Mesodermal cell (in vitro differentiated cells): ENCODE measurements at regions not wholly inside any gene's neighbourhood (a gene's known extent, or its start where the extent isn't known, plus 50 kb on each side); places are given as distances from the start of the nearest gene placed in this dataset.

ENCODE experiments used
- H3K27ac ChIP-seq: 2 replicates; pipeline ENCODE4 v1.7.0; 2013; ENCODE audit warnings: mild to moderate bottlenecking, low read depth, low read length, moderate library complexity; ENCODE audit not compliant: severe bottlenecking
- H3K36me3 ChIP-seq: 2 replicates; pipeline ENCODE4 v1.7.1; 2013; ENCODE audit warnings: mild to moderate bottlenecking, low read length, moderate library complexity; ENCODE audit not compliant: control insufficient read depth, insufficient read depth
- H3K4me1 ChIP-seq: one replicate; pipeline ENCODE4 v1.7.1; 2013; ENCODE audit warnings: mild to moderate bottlenecking, low read length; ENCODE audit not compliant: insufficient read depth, control insufficient read depth, poor library complexity, severe bottlenecking
- H3K4me3 ChIP-seq: 2 replicates; pipeline ENCODE4 v1.7.0; 2013; ENCODE audit warnings: low read length, control low read depth, mild to moderate bottlenecking; ENCODE audit not compliant: insufficient read depth, poor library complexity, severe bottlenecking; ENCODE audit errors: extremely low read depth
- H3K9me3 ChIP-seq: 2 replicates; pipeline ENCODE4 v1.7.1; 2013; ENCODE audit warnings: mild to moderate bottlenecking, low read length, moderate library complexity; ENCODE audit not compliant: control insufficient read depth
- WGBS, 2 experiments: methylation state at CpG; one replicate each; pipeline ENCODE4 v1.1.5; 2013; ENCODE audit warnings: missing lambda C conversion rate in 2 of 2; ENCODE audit not compliant: insufficient coverage in 2 of 2; 5-methylcytosine and 5-hydroxymethylcytosine counted together

DNA sequence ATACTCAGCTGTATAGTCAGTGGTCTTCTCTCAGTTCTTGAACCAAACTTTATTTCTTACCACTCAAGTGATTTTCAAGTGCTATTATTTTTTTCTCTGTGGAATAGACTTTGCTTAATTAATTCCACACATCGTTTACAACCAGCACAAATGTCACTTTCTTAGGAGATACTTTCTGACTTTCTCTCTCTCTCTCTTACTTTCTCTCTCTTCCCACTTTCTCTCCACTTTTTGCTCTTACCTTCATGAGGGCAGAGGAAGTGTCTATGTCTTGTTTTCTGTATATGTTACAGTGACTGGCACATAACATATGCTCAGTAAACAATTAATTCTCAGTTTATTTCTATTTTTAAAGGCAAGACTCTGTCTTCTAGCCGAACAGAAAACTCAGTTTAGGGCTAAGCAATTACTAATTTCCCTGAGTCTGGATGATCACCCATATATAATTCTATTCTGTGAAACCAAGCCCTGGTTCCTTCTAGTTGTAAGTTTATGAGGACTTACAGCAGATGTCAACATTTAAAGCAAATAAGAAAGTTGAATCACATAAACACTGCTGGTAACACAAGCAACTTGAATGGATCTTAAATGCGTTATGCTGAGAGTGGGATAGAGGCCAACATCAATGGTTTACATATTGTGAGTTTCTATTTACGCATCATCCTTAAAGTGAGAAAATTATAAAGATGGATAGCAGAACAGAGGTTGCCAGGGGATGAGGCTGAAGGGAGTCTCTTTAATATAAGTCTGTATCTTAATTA lies 791.4 kb downstream of the MTRR start:
- 77 to 88% methylated on average over 3 of the region's 4 CpGs for WGBS, 2 experiments
- Histone ChIP-seq H3K4me3 (no peak overlapping the region), H3K36me3 (no peaks in the 10 kb centered on the region), H3K4me1 (no peaks in the 10 kb centered on the region), H3K27ac (no peak overlapping the region), H3K9me3 (no peaks in the 10 kb centered on the region)

- no peak overlapping the region for H3K4me3 ChIP-seq
- no peaks in the 10 kb centered on the region for H3K36me3 ChIP-seq
- no peaks in the 10 kb centered on the region for H3K9me3 ChIP-seq
- WGBS, 2 experiments = 71 to 84% methylated on average over 4 to 5 of the region's 6 CpGs
- H3K4me1 ChIP-seq = no peaks in the 10 kb centered on the region
- no peak overlapping the region for H3K27ac ChIP-seq
These were observed 794.4 kb downstream of the MTRR start for GRCh38 chr5:8663374-8663773.

DNA sequence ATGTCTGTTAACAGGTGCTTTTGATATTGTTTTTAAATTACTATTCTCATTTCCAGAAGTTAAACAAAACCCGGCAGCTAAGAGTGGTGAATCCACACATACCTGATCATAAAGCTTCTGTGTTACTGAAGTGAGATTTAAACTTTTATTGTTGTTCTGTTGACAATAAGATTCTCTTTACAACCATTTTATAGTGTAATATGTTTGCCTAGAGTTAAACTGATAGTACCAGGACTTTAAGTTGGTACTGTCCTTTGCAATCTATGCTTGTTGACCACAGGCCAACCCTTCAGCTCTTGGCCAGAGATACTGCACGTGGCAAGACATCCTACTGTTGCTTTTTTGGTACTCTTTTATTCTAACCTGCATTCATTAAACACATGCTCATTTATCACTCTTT lies 806.2 kb downstream of the MTRR start:
- Histone ChIP-seq H3K27ac (no peak overlapping the region), H3K4me1 (no peaks in the 10 kb centered on the region), H3K36me3 (no peaks in the 10 kb centered on the region), H3K4me3 (no peak overlapping the region), H3K9me3 (no peaks in the 10 kb centered on the region)
- WGBS, 2 experiments = 67 to 89% methylated on average over 1 of the region's 2 CpGs

GRCh38 chr5:8676695-8677094 lies 807.7 kb downstream of the MTRR start:
- H3K4me1 ChIP-seq = no peaks in the 10 kb centered on the region
- WGBS, 2 experiments = 89 to 100% methylated on average over 1 to 2 of the region's 3 CpGs

DNA sequence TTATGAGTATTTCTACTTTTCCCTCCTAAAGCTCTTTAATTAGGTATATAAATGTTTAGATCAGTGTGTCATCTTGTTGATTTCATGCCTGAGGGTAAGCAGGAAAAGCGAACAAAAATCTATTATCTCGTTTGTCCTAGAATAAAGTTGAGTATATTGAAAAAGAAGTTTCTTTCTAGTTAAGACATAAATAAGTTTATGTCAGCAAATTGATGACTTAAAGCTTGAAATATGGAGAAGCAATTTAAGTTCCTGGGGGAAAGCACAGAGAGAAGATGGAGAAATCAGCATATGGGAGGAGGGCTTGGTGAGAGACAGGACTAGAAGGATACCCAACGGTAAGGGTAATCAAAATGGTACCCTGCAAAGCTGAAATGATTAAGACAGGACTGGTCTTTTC lies 813.4 kb downstream of the MTRR start:
- Histone ChIP-seq H3K9me3 (no peaks in the 10 kb centered on the region), H3K36me3 (no peaks in the 10 kb centered on the region), H3K4me3 (no peak overlapping the region), H3K27ac (no peak overlapping the region), H3K4me1 (no peaks in the 10 kb centered on the region)
- WGBS, 2 experiments = 40 to 90% methylated on average over 1 to 2 of the region's 3 CpGs

More at GRCh38 chr5:8676695-8677094, 807.7 kb downstream of the MTRR start:
- Histone ChIP-seq H3K36me3 (no peaks in the 10 kb centered on the region), H3K4me3 (no peak overlapping the region), H3K27ac (no peak overlapping the region), H3K9me3 (no peaks in the 10 kb centered on the region)

- no peaks in the 10 kb centered on the region for H3K36me3 ChIP-seq
- WGBS, 2 experiments = 86% methylated on average over 1 of the region's 2 CpGs; no CpG with 5 or more reads in 1 of the 2 experiments
- H3K4me3 ChIP-seq = no peak overlapping the region
- no peak overlapping the region for H3K27ac ChIP-seq
- H3K9me3 ChIP-seq = no peaks in the 10 kb centered on the region
- no peaks in the 10 kb centered on the region for H3K4me1 ChIP-seq
These were observed 814.5 kb downstream of the MTRR start for GRCh38 chr5:8683496-8683895.

DNA sequence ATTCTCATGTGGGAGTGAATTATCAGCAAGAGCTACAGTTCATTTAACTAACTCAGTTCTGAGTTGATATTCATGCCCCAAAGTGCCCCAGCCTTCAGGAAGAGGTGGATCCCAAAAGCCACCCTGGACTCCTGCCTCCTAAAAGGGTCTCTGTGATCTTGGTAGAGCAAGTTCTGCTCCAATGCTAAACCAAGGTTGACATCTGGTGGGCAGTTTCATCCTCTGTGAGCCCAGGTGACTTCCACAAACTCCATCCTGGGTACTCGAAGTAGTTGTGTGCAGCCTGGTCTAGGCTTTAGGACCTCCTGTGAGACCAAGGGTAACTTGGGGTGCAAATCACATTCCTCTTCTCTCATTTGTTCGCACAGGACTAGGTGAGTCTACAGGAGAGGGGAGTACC lies 816.8 kb downstream of the MTRR start:
- Histone ChIP-seq H3K36me3 (no peaks in the 10 kb centered on the region), H3K4me3 (no peak overlapping the region), H3K27ac (no peak overlapping the region), H3K4me1 (no peaks in the 10 kb centered on the region), H3K9me3 (no peaks in the 10 kb centered on the region)
- 80 to 83% methylated on average over 1 of the region's 2 CpGs for WGBS, 2 experiments

- Histone ChIP-seq H3K36me3 (no peaks in the 10 kb centered on the region), H3K27ac (no peak overlapping the region), H3K9me3 (no peaks in the 10 kb centered on the region), H3K4me1 (no peaks in the 10 kb centered on the region), H3K4me3 (no peak overlapping the region)
- WGBS, 2 experiments = no CpG with 5 or more reads among the region's 2 CpGs
These were observed 817.8 kb downstream of the MTRR start for GRCh38 chr5:8686707-8687106.

DNA sequence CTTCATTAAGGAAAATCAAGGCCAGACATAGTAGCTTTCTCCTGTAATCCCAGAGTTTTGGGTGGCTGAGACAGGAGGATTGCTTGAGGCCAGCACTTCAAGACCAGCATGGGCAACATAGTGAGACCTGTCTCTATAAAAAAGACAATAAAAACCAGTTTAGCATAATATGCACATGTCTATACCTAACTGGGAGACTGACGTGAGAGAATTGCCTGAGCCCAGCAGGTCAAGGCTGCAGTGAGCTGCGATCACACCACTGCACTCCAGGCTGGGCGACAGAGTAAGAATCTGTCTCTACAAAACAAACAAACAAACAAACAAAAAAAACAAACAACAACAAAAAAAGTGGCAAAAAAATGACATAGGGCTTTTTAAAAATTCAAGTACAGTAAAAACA lies 820.8 kb downstream of the MTRR start:
- H3K9me3 ChIP-seq = no peaks in the 10 kb centered on the region
- H3K27ac ChIP-seq = no peak overlapping the region
- 71% methylated on average over 1 of the region's 3 CpGs; no CpG with 5 or more reads in 1 of the 2 experiments for WGBS, 2 experiments
- H3K36me3 ChIP-seq = no peaks in the 10 kb centered on the region
- no peak overlapping the region for H3K4me3 ChIP-seq
- no peaks in the 10 kb centered on the region for H3K4me1 ChIP-seq

DNA sequence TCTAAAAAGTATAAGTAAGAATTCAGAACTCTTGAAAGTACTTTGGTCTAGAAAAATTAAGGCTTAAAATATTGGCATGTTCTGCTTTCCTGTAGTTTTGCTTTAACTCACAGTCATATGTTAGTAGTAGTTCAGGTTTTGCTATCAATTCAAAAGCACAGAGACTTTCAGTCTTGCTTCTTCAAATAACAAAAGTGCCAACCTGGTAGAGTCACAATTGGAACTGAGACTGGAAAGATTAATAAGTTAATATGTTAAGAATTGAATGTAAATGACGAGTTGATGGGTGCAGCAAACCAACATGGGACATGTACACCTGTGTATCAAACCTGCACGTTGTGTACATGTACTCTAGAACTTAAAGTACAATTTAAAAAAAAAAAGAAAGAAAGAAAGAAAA lies 822.3 kb downstream of the MTRR start:
- Histone ChIP-seq H3K9me3 (no peaks in the 10 kb centered on the region), H3K4me1 (no peaks in the 10 kb centered on the region), H3K27ac (no peak overlapping the region), H3K4me3 (no peak overlapping the region), H3K36me3 (no peaks in the 10 kb centered on the region)
- 67% methylated on average over 1 of the region's 2 CpGs; no CpG with 5 or more reads in 1 of the 2 experiments for WGBS, 2 experiments

DNA sequence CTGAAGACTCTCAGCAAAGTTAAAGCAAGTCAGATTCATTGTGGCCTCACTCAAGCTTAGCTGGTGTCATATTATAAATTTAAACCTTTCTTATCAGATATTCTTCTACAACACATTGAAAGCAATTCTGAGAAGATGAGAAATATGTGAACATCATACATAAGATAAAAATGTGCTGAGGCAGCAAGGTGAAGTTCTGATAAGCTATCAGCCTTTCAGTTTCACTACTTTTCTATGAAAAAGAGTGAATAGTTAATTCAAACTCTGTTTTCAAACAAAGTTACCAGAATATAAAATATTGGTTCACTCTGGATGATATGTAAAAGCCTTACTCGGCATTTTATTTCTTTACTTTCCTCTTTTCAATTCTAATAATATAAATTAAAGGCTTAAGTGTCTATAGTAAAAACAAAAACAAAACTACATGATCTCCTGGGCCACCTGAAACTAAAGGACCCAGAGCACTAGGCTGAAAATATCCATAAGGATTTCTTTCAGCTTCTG lies 824.4 kb downstream of the MTRR start:
- H3K4me1 ChIP-seq = no peaks in the 10 kb centered on the region
- H3K36me3 ChIP-seq = no peaks in the 10 kb centered on the region
- H3K9me3 ChIP-seq = no peaks in the 10 kb centered on the region
- no peak overlapping the region for H3K27ac ChIP-seq
- H3K4me3 ChIP-seq = no peak overlapping the region
- WGBS, 2 experiments = no CpG with 5 or more reads among the region's 1 CpG
